Heart left ventricle (tissue), 13 donors: ENCODE measurements at regions not wholly inside any gene's neighbourhood (a gene's known extent, or its start where the extent isn't known, plus 50 kb on each side); places are given as distances from the start of the nearest gene placed in this dataset.

ENCODE experiments used
- CTCF ChIP-seq, 12 donors: fragments of 200-600 bp; sonication (generic) in 4 of 12; IDR thresholded peaks; one replicate each; pipeline versions ENCODE4 v1.5.0 to v1.8.0; 2018 to 2022; ENCODE audit warnings: antibody characterized with exemption in 12 of 12, mild to moderate bottlenecking in 5 of 12
- POLR2A ChIP-seq, 2 donors: fragments of 450-650 bp; IDR thresholded peaks; one replicate each; pipeline ENCODE4 v1.6.1; 2017; ENCODE audit warnings: antibody characterized with exemption in 2 of 2, mild to moderate bottlenecking in 2 of 2, moderate library complexity in 2 of 2
- donor health status: ischemic (EF 13 %, LVEDD 7.1; RV severe dilation, severe dysfunction).
- donor health status: DM: no; HTN: yes; CAD: no.
- donor health status: DM: no; HTN: no; CAD: no.
- donor health status: ischemic (EF 25% LVEDD 6.9; RV normal size, moderate dysfunction).
- donor health status: ischemic (EF 25% LVEDD 5.7; RV mildly dilated, moderate dysfunction).
- donor health status: ischemic (EF 35%, LVEDD 5.7; RV mildly dilated, moderate dysfunction).
- donor health status: nonischemic (EF 11% LVEDD 7.7; RV severe dilation, severe dysfunction).
- donor health status: DM: yes; HTN: yes; CAD: no.
- donor health status: PGD.
- donor health status: ischemic (EF 29% LVEDD 5.4; RV normal size, mild dysfunction).
- donor health status: nonischemic (EF 23%, LVEDD 6.1; RV moderate dilation, normal function).

- TF ChIP-seq CTCF (IDR thresholded peaks at IDR 0.05) (no peak), POLR2A (IDR thresholded peaks at IDR 0.05) (no peak)
Measured at GRCh38 chr14:45673420-45673819, 420.4 kb upstream of the MIS18BP1 start.
